ENCODE measurements at regions not wholly inside any gene's neighbourhood (a gene's known extent, or its start where the extent isn't known, plus 50 kb on each side); places are given as distances from the start of the nearest gene placed in this dataset.

DNA sequence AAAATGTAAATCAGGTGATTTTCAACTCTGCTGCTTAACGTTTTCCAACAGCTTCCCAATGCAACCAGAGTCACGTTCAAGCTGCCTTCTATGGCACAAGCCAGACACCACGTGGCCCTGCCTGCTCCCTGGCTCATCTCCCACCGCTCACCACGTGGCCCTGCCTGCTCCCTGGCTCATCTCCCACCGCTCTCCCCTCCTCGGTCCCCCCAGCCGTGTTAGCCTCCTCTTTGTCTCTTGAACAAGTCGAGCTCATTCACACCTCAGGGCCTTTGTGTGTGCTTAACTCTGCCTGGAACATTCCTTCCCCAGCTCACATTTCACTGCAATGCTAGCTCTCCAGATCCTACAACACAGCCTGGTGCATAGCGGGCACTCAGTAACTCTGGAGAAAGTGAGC, 307.6 kb downstream of the CTTN start:
- TF ChIP-seq EZH2phosphoT487 (IDR thresholded peaks at IDR 0.05; ENCODE audit: unreplicated experiment), result no peak
- TF ChIP-seq EZH2 (IDR thresholded peaks at IDR 0.05; ENCODE audit: low read depth, unreplicated experiment), result no peak

All from GM23338 (cell line).